Stimulated activated CD4-positive, alpha-beta T cell treated with anti-CD3 and anti-CD28 coated beads, Interleukin-1b, Interleukin-23, amount 100 ng/mL, for 4 hours (primary cell): ENCODE measurements at regions not wholly inside any gene's neighbourhood (a gene's known extent, or its start where the extent isn't known, plus 50 kb on each side); places are given as distances from the start of the nearest gene placed in this dataset.
"Not testable (repeated sequence)": the region's sequence is repeated elsewhere in the genome, so short reads cannot be mapped to it uniquely, and the experiment has no call there.

Source experiments
- DNase-seq, 2 donors: peaks; one replicate each; pipeline ENCODE4 v3.0.0-alpha.2; 2020; ENCODE audit warnings: low read depth in 2 of 2

GRCh38 chr20:41719151-41719550 lies 101.0 kb upstream of the CHD6 start:
- DNase-seq, result no peak

GRCh38 chr20:41717483-41717882 lies 99.3 kb upstream of the CHD6 start:
- DNase-seq, result no peak

- DNase-seq, result no peak
These were observed 98.7 kb upstream of the CHD6 start for GRCh38 chr20:41716911-41717310.

- DNase-seq, result no peak
These were observed 98.3 kb upstream of the CHD6 start for GRCh38 chr20:41716436-41716835.

GRCh38 chr20:41715526-41715925 lies 97.3 kb upstream of the CHD6 start:
- DNase-seq, result no peak

GRCh38 chr20:41714030-41714429 lies 95.9 kb upstream of the CHD6 start:
- no peak for DNase-seq

GRCh38 chr20:41704896-41705295 lies 86.7 kb upstream of the CHD6 start:
- no peak for DNase-seq

GRCh38 chr20:41702647-41703046 lies 84.5 kb upstream of the CHD6 start:
- no peak for DNase-seq

- no peak for DNase-seq
These were observed 83.6 kb upstream of the CHD6 start for GRCh38 chr20:41701588-41702348.

GRCh38 chr20:41699673-41700072 lies 81.5 kb upstream of the CHD6 start:
- not testable (repeated sequence) for DNase-seq

- DNase-seq, result no peak
These were observed 79.8 kb upstream of the CHD6 start for GRCh38 chr20:41697861-41698559.

GRCh38 chr20:41696428-41696827 lies 78.3 kb upstream of the CHD6 start:
- DNase-seq, result no peak

- DNase-seq, result no peak
These were observed 76.6 kb upstream of the CHD6 start for GRCh38 chr20:41694796-41695195.

GRCh38 chr20:41693136-41693979 lies 75.2 kb upstream of the CHD6 start:
- DNase-seq, result peak; percentile 58 to 67

- peak; percentile 53 to 63 for DNase-seq
These were observed 74.4 kb upstream of the CHD6 start for GRCh38 chr20:41692479-41693135.

GRCh38 chr20:41691443-41691842 lies 73.3 kb upstream of the CHD6 start:
- no peak for DNase-seq

GRCh38 chr20:41690702-41691101 lies 72.5 kb upstream of the CHD6 start:
- no peak for DNase-seq

GRCh38 chr20:41686961-41687360 lies 68.8 kb upstream of the CHD6 start:
- no peak for DNase-seq

GRCh38 chr20:41685145-41685544 lies 67.0 kb upstream of the CHD6 start:
- DNase-seq, result not testable (repeated sequence)

- no peak for DNase-seq
These were observed 60.6 kb upstream of the CHD6 start for GRCh38 chr20:41678799-41679198.

- DNase-seq, result no peak
These were observed 54.1 kb upstream of the CHD6 start for GRCh38 chr20:41672282-41672681.

- no peak for DNase-seq
These were observed 53.0 kb upstream of the CHD6 start for GRCh38 chr20:41671143-41671542.
